ENCODE measurements at regions not wholly inside any gene's neighbourhood (a gene's known extent, or its start where the extent isn't known, plus 50 kb on each side); places are given as distances from the start of the nearest gene placed in this dataset.

GRCh38 chr3:102141928-102142239 is 292.6 kb downstream of the NFKBIZ start:
- H3K27ac ChIP-seq: no peak overlapping the region
- TF ChIP-seq, protein P1, sequence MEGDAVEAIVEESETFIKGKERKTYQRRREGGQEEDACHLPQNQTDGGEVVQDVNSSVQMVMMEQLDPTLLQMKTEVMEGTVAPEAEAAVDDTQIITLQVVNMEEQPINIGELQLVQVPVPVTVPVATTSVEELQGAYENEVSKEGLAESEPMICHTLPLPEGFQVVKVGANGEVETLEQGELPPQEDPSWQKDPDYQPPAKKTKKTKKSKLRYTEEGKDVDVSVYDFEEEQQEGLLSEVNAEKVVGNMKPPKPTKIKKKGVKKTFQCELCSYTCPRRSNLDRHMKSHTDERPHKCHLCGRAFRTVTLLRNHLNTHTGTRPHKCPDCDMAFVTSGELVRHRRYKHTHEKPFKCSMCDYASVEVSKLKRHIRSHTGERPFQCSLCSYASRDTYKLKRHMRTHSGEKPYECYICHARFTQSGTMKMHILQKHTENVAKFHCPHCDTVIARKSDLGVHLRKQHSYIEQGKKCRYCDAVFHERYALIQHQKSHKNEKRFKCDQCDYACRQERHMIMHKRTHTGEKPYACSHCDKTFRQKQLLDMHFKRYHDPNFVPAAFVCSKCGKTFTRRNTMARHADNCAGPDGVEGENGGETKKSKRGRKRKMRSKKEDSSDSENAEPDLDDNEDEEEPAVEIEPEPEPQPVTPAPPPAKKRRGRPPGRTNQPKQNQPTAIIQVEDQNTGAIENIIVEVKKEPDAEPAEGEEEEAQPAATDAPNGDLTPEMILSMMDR (conservative IDR thresholded peaks at IDR 0.05; ENCODE audit: low read depth): no peak
- CTCF ChIA-PET: no interaction called here
- no peak for DNase-seq (ENCODE audit: low spot score)
- POLR2A ChIA-PET (ENCODE audit: low non-redundant PET): no interaction called here

DNA sequence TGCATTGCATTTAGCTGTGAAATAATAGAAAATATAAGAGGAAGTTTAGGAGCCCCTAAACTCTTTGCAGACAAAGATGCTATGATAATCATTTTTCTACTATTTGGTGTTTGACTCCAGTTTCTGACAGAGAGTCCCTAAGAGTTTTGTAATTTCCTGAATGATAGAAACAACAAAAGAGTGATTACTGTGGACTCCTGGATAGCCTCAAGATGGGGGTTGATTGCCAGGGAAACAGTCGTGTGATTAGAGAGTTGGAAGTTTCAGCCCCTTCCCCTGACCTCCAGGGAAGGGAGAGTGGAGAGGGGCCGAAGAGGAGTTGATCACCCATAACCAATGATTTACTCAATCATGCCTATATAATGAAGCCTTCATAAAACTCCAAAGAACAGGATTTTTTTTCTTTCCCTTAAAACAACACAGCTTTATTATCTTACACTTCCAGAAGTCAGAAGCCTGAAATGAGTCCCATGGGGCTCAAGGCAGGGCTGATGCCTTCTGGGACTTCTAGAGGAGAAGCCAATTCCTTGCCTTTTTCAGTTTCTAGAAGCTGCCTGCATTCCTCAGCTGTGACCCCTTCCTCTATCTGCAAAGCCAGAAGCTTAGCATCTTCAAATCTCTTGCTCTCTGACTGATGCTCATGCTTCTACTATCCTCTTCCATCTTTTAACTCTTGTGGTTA is 292.3 kb upstream of the ZPLD1 start:
- no peak for DNase-seq (ENCODE audit: low spot score)
- ChIA-PET POLR2A (ENCODE audit: low non-redundant PET) (no interaction called here), CTCF (no interaction called here)
- H3K27ac ChIP-seq: no peak overlapping the region
- TF ChIP-seq, protein P1 (conservative IDR thresholded peaks at IDR 0.05; ENCODE audit: low read depth): no peak

GRCh38 chr3:102143536-102143935 is 291.3 kb upstream of the ZPLD1 start:
- DNase-seq (ENCODE audit: low spot score): no peak
- no peak overlapping the region for H3K27ac ChIP-seq
- ChIA-PET POLR2A (ENCODE audit: low non-redundant PET) (no interaction called here), CTCF (no interaction called here)
- TF ChIP-seq, protein P1 (conservative IDR thresholded peaks at IDR 0.05; ENCODE audit: low read depth): no peak

DNA sequence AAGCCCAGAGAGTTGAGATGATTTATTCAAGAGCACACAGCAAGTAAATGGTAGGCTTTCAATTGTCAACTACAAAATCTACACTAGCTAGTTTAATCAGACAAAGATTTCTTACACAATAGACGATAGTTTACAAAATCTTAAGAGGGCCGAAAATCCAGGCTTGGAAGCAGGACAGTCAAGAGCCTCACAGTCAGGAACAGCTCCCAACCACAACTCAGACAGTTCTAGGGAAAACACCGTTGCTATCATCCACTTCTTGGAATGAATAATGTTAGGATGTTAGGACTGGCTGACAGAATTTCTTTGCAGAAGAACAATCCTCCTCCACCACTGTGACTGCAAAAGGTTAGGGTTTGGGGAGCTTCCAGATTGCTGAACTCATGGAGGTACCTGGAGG is 290.8 kb upstream of the ZPLD1 start:
- CTCF ChIA-PET: no interaction called here
- DNase-seq (ENCODE audit: low spot score): no peak
- no peak overlapping the region for H3K27ac ChIP-seq
- POLR2A ChIA-PET (ENCODE audit: low non-redundant PET): no interaction called here
- TF ChIP-seq, protein P1 (conservative IDR thresholded peaks at IDR 0.05; ENCODE audit: low read depth): no peak

DNA sequence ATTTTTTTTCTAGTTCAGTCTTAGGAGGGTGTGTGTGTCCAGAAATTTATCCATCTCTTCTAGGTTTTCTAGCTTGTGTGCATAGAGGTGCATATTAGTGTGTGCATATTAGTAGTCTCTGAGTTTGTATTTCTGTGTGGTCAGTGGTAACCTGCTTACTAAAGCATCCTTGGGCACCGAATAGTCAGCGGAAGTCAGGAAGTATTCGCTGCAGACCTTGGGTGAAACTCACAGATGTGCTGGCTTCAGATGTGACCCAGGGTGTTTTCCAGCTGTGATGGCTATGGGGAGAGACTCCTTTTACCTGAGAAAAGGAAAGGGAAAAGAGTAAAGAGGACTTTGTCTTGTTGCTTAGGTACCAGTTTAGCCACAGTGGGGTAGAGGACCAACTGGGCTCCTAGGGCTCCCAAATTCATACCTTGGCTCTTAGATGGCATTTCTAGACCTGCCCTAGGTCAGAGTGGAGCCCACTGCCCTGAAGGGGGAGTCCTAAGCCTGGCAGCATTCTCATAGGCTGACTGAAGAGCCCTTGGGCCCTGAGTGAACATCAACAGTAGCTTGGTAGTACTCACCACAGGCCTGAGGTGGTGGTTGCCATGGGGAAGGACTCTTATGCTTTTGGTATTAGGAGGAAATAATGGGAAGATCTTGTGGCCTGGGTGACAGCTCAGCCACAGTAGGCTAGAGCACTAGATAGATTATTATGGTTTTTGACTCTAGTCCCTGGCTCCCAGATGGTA is 286.0 kb upstream of the ZPLD1 start:
- DNase-seq (ENCODE audit: low spot score): no peak
- H3K27ac ChIP-seq: no peak overlapping the region
- TF ChIP-seq, protein P1 (conservative IDR thresholded peaks at IDR 0.05; ENCODE audit: low read depth): no peak
- ChIA-PET CTCF (no interaction called here), POLR2A (ENCODE audit: low non-redundant PET) (no interaction called here)

DNA sequence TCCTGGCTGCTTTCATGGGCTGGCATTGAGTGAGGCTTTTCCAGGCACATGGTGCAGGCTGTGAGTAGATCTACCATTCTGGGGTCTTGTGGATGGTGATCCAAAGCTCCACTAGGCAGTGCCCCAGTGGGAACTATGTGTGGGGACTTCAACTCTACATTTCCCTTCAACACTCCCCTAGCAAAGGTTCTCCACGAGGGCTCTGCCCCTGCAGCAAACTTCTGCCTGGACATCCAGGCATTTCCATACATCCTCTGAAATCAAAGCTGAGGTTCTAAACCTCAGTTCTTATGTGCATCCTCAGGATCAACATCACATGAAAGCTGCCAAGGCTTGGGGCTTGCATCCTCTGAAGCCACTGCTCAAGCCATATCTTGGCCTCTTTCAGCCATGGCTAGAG is 282.9 kb upstream of the ZPLD1 start:
- ChIA-PET CTCF (interaction anchor here (0.6 kb wide), 1 partner anchor 514 kb away, joined by 4 read pairs; no protein-coding TSS in a partner anchor), POLR2A (ENCODE audit: low non-redundant PET) (no interaction called here)
- TF ChIP-seq, protein P1 (conservative IDR thresholded peaks at IDR 0.05; ENCODE audit: low read depth): no peak
- no peak for DNase-seq (ENCODE audit: low spot score)
- H3K27ac ChIP-seq: no peak overlapping the region
